ENCODE measurements at regions not wholly inside any gene's neighbourhood (a gene's known extent, or its start where the extent isn't known, plus 50 kb on each side); places are given as distances from the start of the nearest gene placed in this dataset.
"Not testable (repeated sequence)": the region's sequence is repeated elsewhere in the genome, so short reads cannot be mapped to it uniquely, and the experiment has no call there.

GRCh38 chr2:160583813-160584537 lies 90.4 kb upstream of the RBMS1 start:
- peak overlapping the region; percentile 41 for H3K27ac ChIP-seq (ENCODE audit: low read length)
- no peaks in the 10 kb centered on the region for H3K9me3 ChIP-seq (ENCODE audit: control insufficient read depth, low read depth, low read length)
- no CpG with 5 or more reads among the region's 8 CpGs for WGBS (ENCODE audit: insufficient coverage, low lambda C conversion rate)
- no peaks in the 10 kb centered on the region for H3K27me3 ChIP-seq (ENCODE audit: control insufficient read depth, insufficient read depth, low read length)
- no peak for DNase-seq
- no peaks in the 10 kb centered on the region for H3K4me1 ChIP-seq (ENCODE audit: control insufficient read depth, insufficient read depth, low read length)
- no peaks in the 10 kb centered on the region for H3K36me3 ChIP-seq (ENCODE audit: control insufficient read depth, insufficient read depth, low read length)
- H3K4me3 ChIP-seq (ENCODE audit: low read length) = no peak overlapping the region

GRCh38 chr2:160584972-160585494 lies 91.4 kb upstream of the RBMS1 start:
- Histone ChIP-seq H3K4me1 (ENCODE audit: control insufficient read depth, insufficient read depth, low read length) (no peaks in the 10 kb centered on the region), H3K36me3 (ENCODE audit: control insufficient read depth, insufficient read depth, low read length) (no peaks in the 10 kb centered on the region), H3K9me3 (ENCODE audit: control insufficient read depth, low read depth, low read length) (no peaks in the 10 kb centered on the region), H3K4me3 (ENCODE audit: low read length) (no peak overlapping the region), H3K27ac (ENCODE audit: low read length) (no peak overlapping the region), H3K27me3 (ENCODE audit: control insufficient read depth, insufficient read depth, low read length) (no peaks in the 10 kb centered on the region)
- DNase-seq = no peak

- H3K4me3 ChIP-seq (ENCODE audit: low read length) = no peak overlapping the region
Observed at GRCh38 chr2:160590664-160591063, 97.1 kb upstream of the RBMS1 start.

GRCh38 chr2:160592401-160592800 lies 98.8 kb upstream of the RBMS1 start:
- Histone ChIP-seq H3K27ac (ENCODE audit: low read length) (no peak overlapping the region), H3K27me3 (ENCODE audit: control insufficient read depth, insufficient read depth, low read length) (no peaks in the 10 kb centered on the region), H3K36me3 (ENCODE audit: control insufficient read depth, insufficient read depth, low read length) (no peaks in the 10 kb centered on the region), H3K4me1 (ENCODE audit: control insufficient read depth, insufficient read depth, low read length) (no peaks in the 10 kb centered on the region), H3K4me3 (ENCODE audit: low read length) (no peak overlapping the region), H3K9me3 (ENCODE audit: control insufficient read depth, low read depth, low read length) (no peaks in the 10 kb centered on the region)
- no peak for DNase-seq
- no CpG with 5 or more reads among the region's 1 CpG for WGBS (ENCODE audit: insufficient coverage, low lambda C conversion rate)

More at GRCh38 chr2:160590664-160591063, 97.1 kb upstream of the RBMS1 start:
- H3K36me3 ChIP-seq (ENCODE audit: control insufficient read depth, insufficient read depth, low read length) = no peaks in the 10 kb centered on the region
- no peaks in the 10 kb centered on the region for H3K9me3 ChIP-seq (ENCODE audit: control insufficient read depth, low read depth, low read length)
- WGBS (ENCODE audit: insufficient coverage, low lambda C conversion rate) = 80% methylated on average over 1 of the region's 1 CpG
- H3K27me3 ChIP-seq (ENCODE audit: control insufficient read depth, insufficient read depth, low read length) = no peaks in the 10 kb centered on the region
- H3K4me1 ChIP-seq (ENCODE audit: control insufficient read depth, insufficient read depth, low read length) = no peaks in the 10 kb centered on the region
- H3K27ac ChIP-seq (ENCODE audit: low read length) = no peak overlapping the region
- no peak for DNase-seq

GRCh38 chr2:160592993-160593392 lies 99.4 kb upstream of the RBMS1 start:
- Histone ChIP-seq H3K27ac (ENCODE audit: low read length) (no peak overlapping the region), H3K9me3 (ENCODE audit: control insufficient read depth, low read depth, low read length) (no peaks in the 10 kb centered on the region), H3K27me3 (ENCODE audit: control insufficient read depth, insufficient read depth, low read length) (no peaks in the 10 kb centered on the region), H3K4me3 (ENCODE audit: low read length) (no peak overlapping the region), H3K36me3 (ENCODE audit: control insufficient read depth, insufficient read depth, low read length) (no peaks in the 10 kb centered on the region), H3K4me1 (ENCODE audit: control insufficient read depth, insufficient read depth, low read length) (no peaks in the 10 kb centered on the region)
- DNase-seq = no peak

GRCh38 chr2:160596441-160596840 lies 102.8 kb upstream of the RBMS1 start:
- no peaks in the 10 kb centered on the region for H3K36me3 ChIP-seq (ENCODE audit: control insufficient read depth, insufficient read depth, low read length)
- H3K4me1 ChIP-seq (ENCODE audit: control insufficient read depth, insufficient read depth, low read length) = no peaks in the 10 kb centered on the region
- H3K9me3 ChIP-seq (ENCODE audit: control insufficient read depth, low read depth, low read length) = no peaks in the 10 kb centered on the region
- H3K27ac ChIP-seq (ENCODE audit: low read length) = no peak overlapping the region
- H3K27me3 ChIP-seq (ENCODE audit: control insufficient read depth, insufficient read depth, low read length) = no peaks in the 10 kb centered on the region
- DNase-seq = no peak
- H3K4me3 ChIP-seq (ENCODE audit: low read length) = no peak overlapping the region

- WGBS (ENCODE audit: insufficient coverage, low lambda C conversion rate) = no CpG with 5 or more reads among the region's 1 CpG
- DNase-seq; H3K27me3 ChIP-seq (ENCODE audit: control insufficient read depth, insufficient read depth, low read length); H3K9me3 ChIP-seq (ENCODE audit: control insufficient read depth, low read depth, low read length); H3K4me3 ChIP-seq (ENCODE audit: low read length); H3K4me1 ChIP-seq (ENCODE audit: control insufficient read depth, insufficient read depth, low read length); H3K36me3 ChIP-seq (ENCODE audit: control insufficient read depth, insufficient read depth, low read length); H3K27ac ChIP-seq (ENCODE audit: low read length): not testable (repeated sequence)
Observed at GRCh38 chr2:160600437-160600836, 106.8 kb upstream of the RBMS1 start.

- peak; percentile 5 to 32 for DNase-seq
- H3K27ac ChIP-seq (ENCODE audit: low read length) = no peak overlapping the region
- no peaks in the 10 kb centered on the region for H3K36me3 ChIP-seq (ENCODE audit: control insufficient read depth, insufficient read depth, low read length)
- H3K4me3 ChIP-seq (ENCODE audit: low read length) = no peak overlapping the region
- no peaks in the 10 kb centered on the region for H3K9me3 ChIP-seq (ENCODE audit: control insufficient read depth, low read depth, low read length)
- H3K4me1 ChIP-seq (ENCODE audit: control insufficient read depth, insufficient read depth, low read length) = no peaks in the 10 kb centered on the region
- whole genome bisulfite sequencing (ENCODE audit: insufficient coverage, low lambda C conversion rate) = no CpG with 5 or more reads among the region's 2 CpGs
- H3K27me3 ChIP-seq (ENCODE audit: control insufficient read depth, insufficient read depth, low read length) = no peaks in the 10 kb centered on the region
Observed at GRCh38 chr2:160602073-160602472, 108.5 kb upstream of the RBMS1 start.

GRCh38 chr2:160603771-160604510 lies 110.3 kb upstream of the RBMS1 start:
- no peaks in the 10 kb centered on the region for H3K9me3 ChIP-seq (ENCODE audit: control insufficient read depth, low read depth, low read length)
- no peaks in the 10 kb centered on the region for H3K4me1 ChIP-seq (ENCODE audit: control insufficient read depth, insufficient read depth, low read length)
- no peaks in the 10 kb centered on the region for H3K36me3 ChIP-seq (ENCODE audit: control insufficient read depth, insufficient read depth, low read length)
- H3K4me3 ChIP-seq (ENCODE audit: low read length) = no peak overlapping the region
- H3K27me3 ChIP-seq (ENCODE audit: control insufficient read depth, insufficient read depth, low read length) = no peaks in the 10 kb centered on the region
- DNase-seq = no peak
- WGBS (ENCODE audit: insufficient coverage, low lambda C conversion rate) = 56% methylated on average over 2 of the region's 3 CpGs
- H3K27ac ChIP-seq (ENCODE audit: low read length) = no peak overlapping the region

- H3K4me3 ChIP-seq (ENCODE audit: low read length) = no peak overlapping the region
- 100% methylated on average over 1 of the region's 1 CpG for WGBS (ENCODE audit: insufficient coverage, low lambda C conversion rate)
- no peaks in the 10 kb centered on the region for H3K9me3 ChIP-seq (ENCODE audit: control insufficient read depth, low read depth, low read length)
- no peak overlapping the region for H3K27ac ChIP-seq (ENCODE audit: low read length)
- H3K27me3 ChIP-seq (ENCODE audit: control insufficient read depth, insufficient read depth, low read length) = no peaks in the 10 kb centered on the region
- no peaks in the 10 kb centered on the region for H3K36me3 ChIP-seq (ENCODE audit: control insufficient read depth, insufficient read depth, low read length)
- H3K4me1 ChIP-seq (ENCODE audit: control insufficient read depth, insufficient read depth, low read length) = no peaks in the 10 kb centered on the region
- DNase-seq = no peak
Observed at GRCh38 chr2:160606341-160606740, 112.7 kb upstream of the RBMS1 start.

- WGBS (ENCODE audit: insufficient coverage, low lambda C conversion rate) = no CpG with 5 or more reads among the region's 1 CpG
- H3K9me3 ChIP-seq (ENCODE audit: control insufficient read depth, low read depth, low read length) = no peaks in the 10 kb centered on the region
- H3K27ac ChIP-seq (ENCODE audit: low read length) = no peak overlapping the region
- no peak for DNase-seq
- H3K4me3 ChIP-seq (ENCODE audit: low read length) = no peak overlapping the region
- H3K4me1 ChIP-seq (ENCODE audit: control insufficient read depth, insufficient read depth, low read length) = no peaks in the 10 kb centered on the region
- H3K27me3 ChIP-seq (ENCODE audit: control insufficient read depth, insufficient read depth, low read length) = no peaks in the 10 kb centered on the region
- H3K36me3 ChIP-seq (ENCODE audit: control insufficient read depth, insufficient read depth, low read length) = no peaks in the 10 kb centered on the region
Observed at GRCh38 chr2:160608599-160608998, 115.0 kb upstream of the RBMS1 start.

Data from large intestine (tissue), 3 donors.